Osteoblast (primary cell): ENCODE measurements at regions not wholly inside any gene's neighbourhood (a gene's known extent, or its start where the extent isn't known, plus 50 kb on each side); places are given as distances from the start of the nearest gene placed in this dataset.

Experiments used
- DNase-seq: peaks from one replicate; pipeline ENCODE4 v3.0.0; 2011; ENCODE audit warnings: low spot score, mixed read lengths; ENCODE audit not compliant: insufficient read length; ENCODE audit errors: missing footprints
- H2AFZ ChIP-seq: 2 replicates; pipeline ENCODE4 v1.6.0; 2011; ENCODE audit warnings: mild to moderate bottlenecking, low read length
- H3K27ac ChIP-seq: 2 replicates; pipeline ENCODE4 v1.5.1; 2011; ENCODE audit warnings: mild to moderate bottlenecking, low read depth, low read length, moderate library complexity
- H3K27me3 ChIP-seq: 2 replicates; pipeline ENCODE4 v1.6.0; 2012; ENCODE audit warnings: mild to moderate bottlenecking, control low read depth, inconsistent platforms, low read length, moderate library complexity; ENCODE audit not compliant: insufficient read depth
- H3K36me3 ChIP-seq: 2 replicates; pipeline ENCODE4 v1.5.1; 2011; ENCODE audit warnings: mild to moderate bottlenecking, low read length, control low read depth, moderate library complexity; ENCODE audit not compliant: insufficient read depth
- H3K4me1 ChIP-seq: 2 replicates; pipeline ENCODE4 v1.5.1; 2011; ENCODE audit warnings: mild to moderate bottlenecking, low read length, control low read depth, moderate library complexity; ENCODE audit not compliant: insufficient read depth
- H3K4me2 ChIP-seq: 2 replicates; pipeline ENCODE4 v1.6.0; 2011; ENCODE audit warnings: mild to moderate bottlenecking, low read length; ENCODE audit not compliant: insufficient read depth
- H3K4me3 ChIP-seq: fragments of 200-600 bp; sonication (generic); 3 replicates; pipeline ENCODE4 v1.5.1; 2012; ENCODE audit warnings: mild to moderate bottlenecking, low read length, inconsistent platforms; ENCODE audit not compliant: insufficient read depth
- H3K79me2 ChIP-seq: 2 replicates; pipeline ENCODE4 v1.6.0; 2012; ENCODE audit warnings: mild to moderate bottlenecking, low read length, control low read depth, inconsistent platforms; ENCODE audit not compliant: insufficient read depth
- H3K9me3 ChIP-seq: 2 replicates; pipeline ENCODE4 v1.5.1; 2011; ENCODE audit warnings: low read depth, low read length, control low read depth
- H4K20me1 ChIP-seq: 2 replicates; pipeline ENCODE4 v1.6.0; 2012; ENCODE audit warnings: mild to moderate bottlenecking, low read length, control low read depth; ENCODE audit not compliant: insufficient read depth
- TF ChIP-seq, protein P1 (sequence below): IDR thresholded peaks from 2 replicates; pipeline ENCODE4 v1.5.1; 2011; ENCODE audit warnings: mild to moderate bottlenecking, low read depth, low read length, moderate library complexity; ENCODE audit errors: extremely low read depth

- TF ChIP-seq, protein P1, sequence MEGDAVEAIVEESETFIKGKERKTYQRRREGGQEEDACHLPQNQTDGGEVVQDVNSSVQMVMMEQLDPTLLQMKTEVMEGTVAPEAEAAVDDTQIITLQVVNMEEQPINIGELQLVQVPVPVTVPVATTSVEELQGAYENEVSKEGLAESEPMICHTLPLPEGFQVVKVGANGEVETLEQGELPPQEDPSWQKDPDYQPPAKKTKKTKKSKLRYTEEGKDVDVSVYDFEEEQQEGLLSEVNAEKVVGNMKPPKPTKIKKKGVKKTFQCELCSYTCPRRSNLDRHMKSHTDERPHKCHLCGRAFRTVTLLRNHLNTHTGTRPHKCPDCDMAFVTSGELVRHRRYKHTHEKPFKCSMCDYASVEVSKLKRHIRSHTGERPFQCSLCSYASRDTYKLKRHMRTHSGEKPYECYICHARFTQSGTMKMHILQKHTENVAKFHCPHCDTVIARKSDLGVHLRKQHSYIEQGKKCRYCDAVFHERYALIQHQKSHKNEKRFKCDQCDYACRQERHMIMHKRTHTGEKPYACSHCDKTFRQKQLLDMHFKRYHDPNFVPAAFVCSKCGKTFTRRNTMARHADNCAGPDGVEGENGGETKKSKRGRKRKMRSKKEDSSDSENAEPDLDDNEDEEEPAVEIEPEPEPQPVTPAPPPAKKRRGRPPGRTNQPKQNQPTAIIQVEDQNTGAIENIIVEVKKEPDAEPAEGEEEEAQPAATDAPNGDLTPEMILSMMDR = no peak
- Histone ChIP-seq H3K27ac (no peak overlapping the region), H3K36me3 (no peaks in the 10 kb centered on the region), H3K9me3 (no peaks in the 10 kb centered on the region), H3K4me3 (no peak overlapping the region), H3K27me3 (no peaks in the 10 kb centered on the region), H3K79me2 (no peaks in the 10 kb centered on the region), H3K4me1 (no peaks in the 10 kb centered on the region), H2AFZ (no peak overlapping the region), H4K20me1 (no peaks in the 10 kb centered on the region), H3K4me2 (no peak overlapping the region)
- peak; percentile 74 for DNase-seq
Measured at GRCh38 chr10:10630281-10630680, 387.4 kb upstream of the CELF2 start.

GRCh38 chr10:10630782-10631181, 386.9 kb upstream of the CELF2 start:
- no peak overlapping the region for H3K4me2 ChIP-seq
- no peaks in the 10 kb centered on the region for H3K36me3 ChIP-seq
- TF ChIP-seq, protein P1 = no peak
- no peaks in the 10 kb centered on the region for H3K4me1 ChIP-seq
- no peak overlapping the region for H2AFZ ChIP-seq
- H3K27ac ChIP-seq = no peak overlapping the region
- H3K9me3 ChIP-seq = no peaks in the 10 kb centered on the region
- H3K27me3 ChIP-seq = no peaks in the 10 kb centered on the region
- DNase-seq = no peak
- no peak overlapping the region for H3K4me3 ChIP-seq
- no peaks in the 10 kb centered on the region for H4K20me1 ChIP-seq
- H3K79me2 ChIP-seq = no peaks in the 10 kb centered on the region

- Histone ChIP-seq H3K27me3 (no peaks in the 10 kb centered on the region), H3K36me3 (no peaks in the 10 kb centered on the region), H3K4me2 (no peak overlapping the region), H3K4me3 (no peak overlapping the region), H3K9me3 (no peaks in the 10 kb centered on the region), H2AFZ (no peak overlapping the region), H4K20me1 (no peaks in the 10 kb centered on the region), H3K27ac (no peak overlapping the region), H3K79me2 (no peaks in the 10 kb centered on the region), H3K4me1 (peaks cover 4% of the 10 kb centered on the region)
- no peak for DNase-seq
- TF ChIP-seq, protein P1 = no peak
Measured at GRCh38 chr10:10642189-10642588, 375.5 kb upstream of the CELF2 start.

DNA sequence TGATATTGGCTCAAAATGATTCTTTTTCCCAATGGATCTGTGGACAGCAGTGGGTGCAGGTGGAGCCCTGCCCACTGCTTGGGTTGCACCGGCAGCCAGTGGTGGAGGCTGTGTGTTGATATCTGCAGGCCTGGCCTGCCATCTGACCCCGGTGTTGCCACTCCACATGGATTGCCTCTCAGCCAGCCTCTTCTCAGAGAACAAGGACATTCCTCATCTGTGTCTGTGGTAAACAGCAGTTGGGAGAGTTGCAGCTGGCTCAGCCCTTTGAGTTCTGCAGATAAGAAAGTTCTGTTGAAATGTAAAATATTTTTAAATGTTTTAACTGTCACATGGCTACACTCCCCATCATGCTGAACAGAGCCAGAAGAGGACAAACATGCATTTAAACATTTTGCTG, 374.9 kb upstream of the CELF2 start:
- TF ChIP-seq, protein P1 = no peak
- Histone ChIP-seq H3K27me3 (no peaks in the 10 kb centered on the region), H3K4me1 (peaks cover 4% of the 10 kb centered on the region), H3K79me2 (no peaks in the 10 kb centered on the region), H3K4me2 (no peak overlapping the region), H3K9me3 (no peaks in the 10 kb centered on the region), H4K20me1 (no peaks in the 10 kb centered on the region), H3K27ac (no peak overlapping the region), H3K36me3 (no peaks in the 10 kb centered on the region), H2AFZ (no peak overlapping the region), H3K4me3 (no peak overlapping the region)
- no peak for DNase-seq
